Tibial artery (tissue), 4 donors: ENCODE measurements at regions not wholly inside any gene's neighbourhood (a gene's known extent, or its start where the extent isn't known, plus 50 kb on each side); places are given as distances from the start of the nearest gene placed in this dataset.

Experiments
- DNase-seq, 2 donors: peaks; one replicate each; pipeline ENCODE4 v3.0.0-alpha.2; 2019
- H3K27ac ChIP-seq, 2 donors: fragments of 200-600 bp; sonication (generic) in 1 of 2; 1 replicate in 1 of 2; 2 replicates in 1 of 2; pipeline ENCODE4 v1.5.1; 2018 to 2019; ENCODE audit warnings: mild to moderate bottlenecking in 1 of 2
- H3K27me3 ChIP-seq, 2 donors: fragments of 200-600 bp; sonication (generic) in 1 of 2; one replicate each; pipeline versions ENCODE4 v1.5.1 to v1.6.0; 2016 to 2019
- H3K36me3 ChIP-seq, 3 donors: fragments of 200-600 bp; sonication (generic) in 2 of 3; one replicate each; pipeline ENCODE4 v1.5.1; 2016 to 2019; ENCODE audit warnings: mild to moderate bottlenecking in 2 of 3
- H3K4me1 ChIP-seq, 4 donors: fragments of 200-600 bp; sonication (generic) in 2 of 4; 1 replicate in 3 of 4; 2 replicates in 1 of 4; pipeline ENCODE4 v1.5.1; 2016 to 2019
- H3K4me3 ChIP-seq, 2 donors: fragments of 200-600 bp; sonication (generic) in 1 of 2; 1 replicate in 1 of 2; 2 replicates in 1 of 2; pipeline ENCODE4 v1.5.1; 2018 to 2019; ENCODE audit warnings: mild to moderate bottlenecking in 2 of 2
- H3K9me3 ChIP-seq, 3 donors: fragments of 200-600 bp; sonication (generic) in 1 of 3; one replicate each; pipeline ENCODE4 v1.5.1; 2016 to 2019
- CTCF ChIP-seq, 2 experiments: fragments of 200-600 bp in 1 of 2; fragments of 450-650 bp in 1 of 2; IDR thresholded peaks; one replicate each; pipeline ENCODE4 v1.5.1; 2017 to 2019; ENCODE audit warnings: antibody characterized with exemption in 2 of 2, mild to moderate bottlenecking in 1 of 2, moderate library complexity in 1 of 2
- intact Hi-C: fragments of 100-400 bp; cut with DNase I; formaldehyde crosslinking; loops from one replicate; pipeline ENCODE4 v1.15.0; 2023; ENCODE audit warnings: low total_unique reads

GRCh38 chr2:107634172-107634571, 192.5 kb upstream of the RGPD4 start:
- no peak for DNase-seq
- H3K4me1 ChIP-seq = no peaks in the 10 kb centered on the region
- H3K36me3 ChIP-seq = no peaks in the 10 kb centered on the region
- H3K27ac ChIP-seq = no peak overlapping the region
- intact Hi-C loops = no loop called here
- peaks cover 0 to 9% (median 6%) of the 10 kb centered on the region in 3 donors for H3K9me3 ChIP-seq
- TF ChIP-seq CTCF (IDR thresholded peaks at IDR 0.05) = no peak
- no peaks in the 10 kb centered on the region for H3K27me3 ChIP-seq
- no peak overlapping the region for H3K4me3 ChIP-seq

- Histone ChIP-seq H3K27ac (no peak overlapping the region), H3K4me3 (no peak overlapping the region), H3K36me3 (no peaks in the 10 kb centered on the region), H3K4me1 (no peaks in the 10 kb centered on the region), H3K9me3 (peaks cover 0 to 9% (median 6%) of the 10 kb centered on the region in 3 donors), H3K27me3 (no peaks in the 10 kb centered on the region)
- intact Hi-C loops = no loop called here
- TF ChIP-seq CTCF (IDR thresholded peaks at IDR 0.05) = no peak
- DNase-seq = no peak
Observed at GRCh38 chr2:107635883-107636282, 190.8 kb upstream of the RGPD4 start.

GRCh38 chr2:107645586-107645985, 181.1 kb upstream of the RGPD4 start:
- DNase-seq = no peak
- TF ChIP-seq CTCF (IDR thresholded peaks at IDR 0.05) = no peak
- no peaks in the 10 kb centered on the region for H3K4me1 ChIP-seq
- intact Hi-C loops = no loop called here
- H3K4me3 ChIP-seq = no peak overlapping the region
- H3K9me3 ChIP-seq = peaks cover 0 to 33% (median 0%) of the 10 kb centered on the region in 3 donors
- H3K27ac ChIP-seq = no peak overlapping the region
- H3K27me3 ChIP-seq = peaks cover 0 to 4% of the 10 kb centered on the region in 2 donors
- no peaks in the 10 kb centered on the region for H3K36me3 ChIP-seq

GRCh38 chr2:107648781-107649404, 177.8 kb upstream of the RGPD4 start:
- no peak for TF ChIP-seq CTCF (IDR thresholded peaks at IDR 0.05)
- peaks cover 0 to 4% of the 10 kb centered on the region in 2 donors for H3K27me3 ChIP-seq
- peaks cover 0 to 21% (median 0%) of the 10 kb centered on the region in 3 donors for H3K9me3 ChIP-seq
- no peak overlapping the region for H3K4me3 ChIP-seq
- H3K4me1 ChIP-seq = no peaks in the 10 kb centered on the region
- no peak overlapping the region for H3K27ac ChIP-seq
- intact Hi-C loops = no loop called here
- no peak for DNase-seq
- H3K36me3 ChIP-seq = no peaks in the 10 kb centered on the region

GRCh38 chr2:107657049-107657448, 169.6 kb upstream of the RGPD4 start:
- H3K9me3 ChIP-seq = no peaks in the 10 kb centered on the region
- no peaks in the 10 kb centered on the region for H3K4me1 ChIP-seq
- H3K27me3 ChIP-seq = no peaks in the 10 kb centered on the region
- intact Hi-C loops = no loop called here
- TF ChIP-seq CTCF (IDR thresholded peaks at IDR 0.05) = no peak
- no peak overlapping the region for H3K4me3 ChIP-seq
- H3K27ac ChIP-seq = no peak overlapping the region
- H3K36me3 ChIP-seq = no peaks in the 10 kb centered on the region
- no peak for DNase-seq

GRCh38 chr2:107663632-107664031, 163.1 kb upstream of the RGPD4 start:
- Histone ChIP-seq H3K27ac (no peak overlapping the region), H3K9me3 (no peaks in the 10 kb centered on the region), H3K27me3 (no peaks in the 10 kb centered on the region), H3K36me3 (no peaks in the 10 kb centered on the region), H3K4me1 (no peaks in the 10 kb centered on the region), H3K4me3 (no peak overlapping the region)
- DNase-seq = no peak
- no peak for TF ChIP-seq CTCF (IDR thresholded peaks at IDR 0.05)
- intact Hi-C loops = no loop called here
